ENCODE measurements at regions not wholly inside any gene's neighbourhood (a gene's known extent, or its start where the extent isn't known, plus 50 kb on each side); places are given as distances from the start of the nearest gene placed in this dataset.

DNA sequence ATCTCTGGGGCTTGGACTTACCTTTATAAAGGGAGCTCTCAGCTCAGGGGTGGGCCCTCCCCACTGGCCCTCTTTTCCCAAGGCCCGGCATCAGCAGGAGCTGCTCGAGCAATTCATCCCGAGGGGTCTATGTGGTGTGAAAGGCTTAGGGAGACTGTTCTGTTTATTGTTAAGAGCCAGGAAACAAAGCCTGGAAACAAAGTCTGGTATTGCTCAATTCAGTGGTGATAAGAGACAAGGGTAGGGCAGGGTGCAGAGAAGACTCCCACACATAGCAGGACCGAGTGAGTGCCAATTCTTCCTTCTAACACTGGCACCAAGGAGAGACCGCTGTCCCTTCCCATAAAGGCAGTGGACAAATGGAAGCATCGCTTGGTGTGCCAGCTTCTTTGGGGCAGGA lies 750.7 kb downstream of the KCNJ18 start:
- TF ChIP-seq, protein P1, sequence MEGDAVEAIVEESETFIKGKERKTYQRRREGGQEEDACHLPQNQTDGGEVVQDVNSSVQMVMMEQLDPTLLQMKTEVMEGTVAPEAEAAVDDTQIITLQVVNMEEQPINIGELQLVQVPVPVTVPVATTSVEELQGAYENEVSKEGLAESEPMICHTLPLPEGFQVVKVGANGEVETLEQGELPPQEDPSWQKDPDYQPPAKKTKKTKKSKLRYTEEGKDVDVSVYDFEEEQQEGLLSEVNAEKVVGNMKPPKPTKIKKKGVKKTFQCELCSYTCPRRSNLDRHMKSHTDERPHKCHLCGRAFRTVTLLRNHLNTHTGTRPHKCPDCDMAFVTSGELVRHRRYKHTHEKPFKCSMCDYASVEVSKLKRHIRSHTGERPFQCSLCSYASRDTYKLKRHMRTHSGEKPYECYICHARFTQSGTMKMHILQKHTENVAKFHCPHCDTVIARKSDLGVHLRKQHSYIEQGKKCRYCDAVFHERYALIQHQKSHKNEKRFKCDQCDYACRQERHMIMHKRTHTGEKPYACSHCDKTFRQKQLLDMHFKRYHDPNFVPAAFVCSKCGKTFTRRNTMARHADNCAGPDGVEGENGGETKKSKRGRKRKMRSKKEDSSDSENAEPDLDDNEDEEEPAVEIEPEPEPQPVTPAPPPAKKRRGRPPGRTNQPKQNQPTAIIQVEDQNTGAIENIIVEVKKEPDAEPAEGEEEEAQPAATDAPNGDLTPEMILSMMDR (conservative IDR thresholded peaks at IDR 0.05; ENCODE audit: low read depth in 2 of 2), result no peak
- TF ChIP-seq CREB1 (CRISPR knock-in tag; IDR thresholded peaks at IDR 0.05; ENCODE audit: low read depth), result no peak
- no peak for TF ChIP-seq ETS1 (IDR thresholded peaks at IDR 0.05)
- no peak for TF ChIP-seq JUNB (IDR thresholded peaks at IDR 0.05; ENCODE audit: unreplicated experiment)
- no peak for TF ChIP-seq EZH2phosphoT487 (IDR thresholded peaks at IDR 0.05; ENCODE audit: unreplicated experiment)
- TF ChIP-seq POLR2AphosphoS5 (IDR thresholded peaks at IDR 0.05; ENCODE audit: low read depth), result no peak
